Hematopoietic multipotent progenitor cell (in vitro differentiated cells): ENCODE measurements at regions not wholly inside any gene's neighbourhood (a gene's known extent, or its start where the extent isn't known, plus 50 kb on each side); places are given as distances from the start of the nearest gene placed in this dataset.
"Not testable (repeated sequence)": the region's sequence is repeated elsewhere in the genome, so short reads cannot be mapped to it uniquely, and the experiment has no call there.

Experiments
- DNase-seq, 3 donors: peaks; one replicate each; pipeline ENCODE4 v3.0.0-alpha.2; 2011 to 2015; ENCODE audit warnings: low read depth in 2 of 3, low spot score in 2 of 3

- DNase-seq: no peak
Measured at GRCh38 chr2:6089474-6089873, 397.3 kb downstream of the SOX11 start.

- no peak for DNase-seq
Measured at GRCh38 chr2:6103372-6103771, 411.2 kb downstream of the SOX11 start.

GRCh38 chr2:6103949-6104348 lies 411.8 kb downstream of the SOX11 start:
- no peak for DNase-seq

GRCh38 chr2:6107290-6107689 lies 415.1 kb downstream of the SOX11 start:
- no peak for DNase-seq

- DNase-seq: no peak
Measured at GRCh38 chr2:6109831-6110230, 417.6 kb downstream of the SOX11 start.

GRCh38 chr2:6111781-6112261 lies 419.6 kb downstream of the SOX11 start:
- peak in 2 of 3 donors; percentile 0 to 10 for DNase-seq

GRCh38 chr2:6113786-6114185 lies 421.6 kb downstream of the SOX11 start:
- DNase-seq: no peak

GRCh38 chr2:6127718-6128117 lies 435.5 kb downstream of the SOX11 start:
- DNase-seq: no peak

- no peak for DNase-seq
Measured at GRCh38 chr2:6139142-6139541, 447.0 kb downstream of the SOX11 start.

GRCh38 chr2:6139916-6140315 lies 447.7 kb downstream of the SOX11 start:
- no peak for DNase-seq

- no peak for DNase-seq
Measured at GRCh38 chr2:6140509-6140908, 448.3 kb downstream of the SOX11 start.

- DNase-seq: no peak
Measured at GRCh38 chr2:6143812-6144211, 451.6 kb downstream of the SOX11 start.

- DNase-seq: not testable (repeated sequence)
Measured at GRCh38 chr2:6147215-6147614, 455.0 kb downstream of the SOX11 start.

GRCh38 chr2:6148882-6149281 lies 456.7 kb downstream of the SOX11 start:
- DNase-seq: no peak

GRCh38 chr2:6159606-6160005 lies 467.4 kb downstream of the SOX11 start:
- DNase-seq: no peak

GRCh38 chr2:6163932-6164331 lies 471.7 kb downstream of the SOX11 start:
- no peak for DNase-seq

- no peak for DNase-seq
Measured at GRCh38 chr2:6164986-6165747, 473.0 kb downstream of the SOX11 start.

GRCh38 chr2:6167592-6168138 lies 475.5 kb downstream of the SOX11 start:
- no peak for DNase-seq

- DNase-seq: peak in 2 of 3 donors; percentile 75 to 91
Measured at GRCh38 chr2:6168485-6168884, 476.3 kb downstream of the SOX11 start.

- no peak for DNase-seq
Measured at GRCh38 chr2:6171294-6171693, 479.1 kb downstream of the SOX11 start.

GRCh38 chr2:6177811-6178210 lies 485.6 kb downstream of the SOX11 start:
- DNase-seq: no peak

- DNase-seq: peak in 2 of 3 donors; percentile 23 to 52
Measured at GRCh38 chr2:6181525-6181924, 489.3 kb downstream of the SOX11 start.
